Choroid plexus epithelial cell (primary cell): ENCODE measurements at regions not wholly inside any gene's neighbourhood (a gene's known extent, or its start where the extent isn't known, plus 50 kb on each side); places are given as distances from the start of the nearest gene placed in this dataset.
"Not testable (repeated sequence)": the region's sequence is repeated elsewhere in the genome, so short reads cannot be mapped to it uniquely, and the experiment has no call there.

Source experiments
- DNase-seq: peaks from one replicate; pipeline ENCODE4 v3.0.0-alpha.2; 2010; ENCODE audit warnings: low read depth
- H3K4me3 ChIP-seq: 2 replicates; pipeline ENCODE4 v1.5.1; 2011; ENCODE audit warnings: low read depth, mild to moderate bottlenecking, control low read depth, low read length, moderate library complexity
- TF ChIP-seq, protein P1 (sequence below): conservative IDR thresholded peaks from 2 replicates; pipeline ENCODE4 v1.5.1; 2011; ENCODE audit warnings: low read depth, mild to moderate bottlenecking, control low read depth, inconsistent platforms, low read length, moderate library complexity

DNA sequence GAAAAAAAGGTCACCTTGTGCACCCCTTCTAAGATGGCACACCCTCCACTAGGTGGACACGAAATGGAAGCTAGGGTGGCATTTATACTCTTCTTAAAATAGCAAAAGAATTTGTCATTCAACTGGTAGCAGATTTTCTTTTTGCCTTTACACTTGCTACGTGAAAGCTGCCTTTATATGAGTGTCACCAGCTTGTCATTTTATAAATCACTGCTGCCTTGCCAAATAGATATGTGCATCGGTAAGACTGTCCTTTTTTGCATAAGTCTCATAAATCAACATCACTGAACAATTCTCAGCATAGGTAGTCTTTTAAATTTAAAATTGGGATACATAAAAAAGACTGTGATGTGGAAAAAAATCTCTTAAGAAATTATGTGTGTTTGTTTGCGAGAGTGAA is 764.1 kb downstream of the TDRD15 start:
- no peak for DNase-seq
- TF ChIP-seq, protein P1, sequence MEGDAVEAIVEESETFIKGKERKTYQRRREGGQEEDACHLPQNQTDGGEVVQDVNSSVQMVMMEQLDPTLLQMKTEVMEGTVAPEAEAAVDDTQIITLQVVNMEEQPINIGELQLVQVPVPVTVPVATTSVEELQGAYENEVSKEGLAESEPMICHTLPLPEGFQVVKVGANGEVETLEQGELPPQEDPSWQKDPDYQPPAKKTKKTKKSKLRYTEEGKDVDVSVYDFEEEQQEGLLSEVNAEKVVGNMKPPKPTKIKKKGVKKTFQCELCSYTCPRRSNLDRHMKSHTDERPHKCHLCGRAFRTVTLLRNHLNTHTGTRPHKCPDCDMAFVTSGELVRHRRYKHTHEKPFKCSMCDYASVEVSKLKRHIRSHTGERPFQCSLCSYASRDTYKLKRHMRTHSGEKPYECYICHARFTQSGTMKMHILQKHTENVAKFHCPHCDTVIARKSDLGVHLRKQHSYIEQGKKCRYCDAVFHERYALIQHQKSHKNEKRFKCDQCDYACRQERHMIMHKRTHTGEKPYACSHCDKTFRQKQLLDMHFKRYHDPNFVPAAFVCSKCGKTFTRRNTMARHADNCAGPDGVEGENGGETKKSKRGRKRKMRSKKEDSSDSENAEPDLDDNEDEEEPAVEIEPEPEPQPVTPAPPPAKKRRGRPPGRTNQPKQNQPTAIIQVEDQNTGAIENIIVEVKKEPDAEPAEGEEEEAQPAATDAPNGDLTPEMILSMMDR: no peak
- no peak overlapping the region for H3K4me3 ChIP-seq

GRCh38 chr2:21890041-21890440 is 766.3 kb downstream of the TDRD15 start:
- TF ChIP-seq, protein P1: no peak
- no peak for DNase-seq
- H3K4me3 ChIP-seq: no peak overlapping the region

GRCh38 chr2:21890716-21891115 is 766.9 kb downstream of the TDRD15 start:
- H3K4me3 ChIP-seq: no peak overlapping the region
- TF ChIP-seq, protein P1: no peak
- DNase-seq: no peak

GRCh38 chr2:21891191-21891590 is 767.4 kb downstream of the TDRD15 start:
- DNase-seq: no peak
- no peak overlapping the region for H3K4me3 ChIP-seq
- TF ChIP-seq, protein P1: no peak

DNA sequence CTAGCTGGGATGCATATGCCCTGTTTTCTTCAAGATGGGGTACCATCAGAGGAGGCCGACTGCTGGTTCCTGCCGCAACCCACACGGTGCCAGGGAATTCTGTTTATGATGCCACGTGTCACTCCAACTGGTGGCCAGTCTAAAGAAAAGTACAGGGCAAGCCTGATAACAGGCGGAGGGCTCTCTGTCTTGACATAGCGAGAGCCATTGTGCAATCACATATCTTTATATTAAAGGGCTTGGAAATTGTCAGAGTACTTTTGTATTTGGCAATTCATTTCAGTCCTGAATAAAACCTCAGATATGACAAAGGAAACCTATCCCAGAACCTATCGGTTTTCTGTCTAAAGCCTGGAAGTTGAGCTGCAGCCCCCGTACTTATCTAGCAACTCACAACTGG is 768.4 kb downstream of the TDRD15 start:
- no peak overlapping the region for H3K4me3 ChIP-seq
- TF ChIP-seq, protein P1: no peak

GRCh38 chr2:21895200-21895599 is 771.4 kb downstream of the TDRD15 start:
- TF ChIP-seq, protein P1: no peak

More for the DNA sequence above, 768.4 kb downstream of the TDRD15 start:
- no peak for DNase-seq

DNA sequence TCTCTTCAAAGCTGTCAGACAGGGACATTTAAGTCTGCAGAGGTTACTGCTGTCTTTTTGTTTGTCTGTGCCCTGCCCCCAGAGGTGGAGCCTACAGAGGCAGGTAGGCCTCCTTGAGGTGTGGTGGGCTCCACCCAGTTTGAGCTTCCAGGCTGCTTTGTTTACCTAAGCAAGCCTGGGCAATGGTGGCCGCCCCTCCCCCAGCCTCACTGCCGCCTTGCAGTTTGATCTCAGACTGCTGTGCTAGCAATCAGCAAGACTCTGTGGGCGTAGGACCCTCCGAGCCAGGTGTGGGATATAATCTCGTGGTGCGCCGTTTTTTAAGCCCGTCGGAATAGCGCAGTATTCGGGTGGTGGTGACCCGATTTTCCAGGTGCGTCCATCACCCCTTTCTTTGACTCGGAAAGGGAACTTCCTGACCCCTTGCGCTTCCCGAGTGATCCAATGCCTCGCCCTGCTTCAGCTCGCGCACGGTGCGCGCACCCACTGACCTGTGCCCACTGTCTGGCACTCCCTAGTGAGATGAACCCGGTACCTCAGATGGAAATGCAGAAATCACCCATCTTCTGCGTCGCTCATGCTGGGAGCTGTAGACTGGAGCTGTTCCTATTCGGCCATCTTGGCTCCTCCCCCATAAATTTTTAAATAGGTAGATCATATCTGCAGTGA is 785.1 kb downstream of the TDRD15 start:
- DNase-seq, H3K4me3 ChIP-seq: not testable (repeated sequence)

More at GRCh38 chr2:21895200-21895599, 771.4 kb downstream of the TDRD15 start:
- no peak overlapping the region for H3K4me3 ChIP-seq
- DNase-seq: no peak
